ENCODE measurements at regions not wholly inside any gene's neighbourhood (a gene's known extent, or its start where the extent isn't known, plus 50 kb on each side); places are given as distances from the start of the nearest gene placed in this dataset.

GRCh38 chr1:118421868-118422350, 236.9 kb upstream of the SPAG17 start:
- Histone ChIP-seq H3K9me2 (no peaks in the 10 kb centered on the region), H3K4me1 (ENCODE audit: control insufficient read depth in 1 of 2, insufficient read depth in 2 of 2, low read depth in 1 of 2, low read length in 1 of 2) (no peaks in the 10 kb centered on the region), H3K4me2 (no peak overlapping the region), H2AFZ (ENCODE audit: low read depth) (no peak overlapping the region), H3F3A (replicated peaks; ENCODE audit: insufficient read depth) (no peaks in the 10 kb centered on the region), H3K9me3 (no peaks in the 10 kb centered on the region), H3K27me3 (ENCODE audit: insufficient read depth) (no peaks in the 10 kb centered on the region), H3K4me3 (ENCODE audit: low read depth in 2 of 2, low read length in 1 of 2) (no peak overlapping the region), H4K20me1 (ENCODE audit: insufficient read depth) (no peaks in the 10 kb centered on the region), H3K36me3 (replicated peaks in 1 of 2; ENCODE audit: control insufficient read depth in 1 of 2, insufficient read depth in 2 of 2, low read length in 1 of 2) (no peaks in the 10 kb centered on the region), H3K79me2 (ENCODE audit: insufficient read depth) (no peaks in the 10 kb centered on the region), H3K9ac (no peak overlapping the region), H3K27ac (ENCODE audit: low read depth in 2 of 2, low read length in 1 of 2) (no peak overlapping the region)
- ChIA-PET CTCF (no interaction called here), POLR2A (no interaction called here)
- TF ChIP-seq FOXJ3 (CRISPR knock-in tag; IDR thresholded peaks at IDR 0.05), result no peak
- TF ChIP-seq IRF3 (IDR thresholded peaks at IDR 0.05; ENCODE audit: low read depth, low read length), result no peak
- no peak for TF ChIP-seq ELF1 (IDR thresholded peaks at IDR 0.05)
- TF ChIP-seq RCOR1 (IDR thresholded peaks at IDR 0.05; ENCODE audit: low read length), result no peak
- TF ChIP-seq MAX (IDR thresholded peaks at IDR 0.05; ENCODE audit: low read depth), result no peak
- TF ChIP-seq ZBTB33 (IDR thresholded peaks at IDR 0.05; ENCODE audit: borderline replicate concordance, low read depth), result no peak
- TF ChIP-seq USF1 (IDR thresholded peaks at IDR 0.05; ENCODE audit: borderline replicate concordance, low read depth), result no peak
- TF ChIP-seq RXRA (IDR thresholded peaks at IDR 0.05; ENCODE audit: borderline replicate concordance, low read depth), result no peak
- no peak for TF ChIP-seq TAF1 (IDR thresholded peaks at IDR 0.05; ENCODE audit: borderline replicate concordance, low read depth, low read length)
- no peak for TF ChIP-seq RAD21 (IDR thresholded peaks at IDR 0.05; ENCODE audit: low read length)
- no peak for TF ChIP-seq RFX5 (IDR thresholded peaks at IDR 0.05; ENCODE audit: low read length)
- no peak for TF ChIP-seq SIN3A (IDR thresholded peaks at IDR 0.05; ENCODE audit: borderline replicate concordance, low read depth, low read length)
- TF ChIP-seq EP300 (IDR thresholded peaks at IDR 0.05; ENCODE audit: borderline replicate concordance in 1 of 2, low read depth in 1 of 2, low read length in 1 of 2), result no peak
- no peak for TF ChIP-seq FOXM1 (IDR thresholded peaks at IDR 0.05; ENCODE audit: low read depth)
- WGBS (ENCODE audit: low lambda C conversion rate), result 19% methylated on average over 4 of the region's 4 CpGs
- DNase-seq, result no peak

GRCh38 chr1:118404024-118404423, 219.0 kb upstream of the SPAG17 start:
- no peaks in the 10 kb centered on the region for H3K4me1 ChIP-seq (ENCODE audit: control insufficient read depth in 1 of 2, insufficient read depth in 2 of 2, low read depth in 1 of 2, low read length in 1 of 2)
- ChIA-PET CTCF (no interaction called here), POLR2A (no interaction called here)
- no peaks in the 10 kb centered on the region for H3K27me3 ChIP-seq (ENCODE audit: insufficient read depth)
- TF ChIP-seq EP300 (IDR thresholded peaks at IDR 0.05; ENCODE audit: borderline replicate concordance in 1 of 2, low read depth in 1 of 2, low read length in 1 of 2), result no peak
- no peak for TF ChIP-seq ZBTB33 (IDR thresholded peaks at IDR 0.05; ENCODE audit: borderline replicate concordance, low read depth)
- no peak for TF ChIP-seq SIN3A (IDR thresholded peaks at IDR 0.05; ENCODE audit: borderline replicate concordance, low read depth, low read length)
- no peak for TF ChIP-seq FOXJ3 (CRISPR knock-in tag; IDR thresholded peaks at IDR 0.05)
- TF ChIP-seq RFX5 (IDR thresholded peaks at IDR 0.05; ENCODE audit: low read length), result no peak
- TF ChIP-seq TEAD4 (IDR thresholded peaks at IDR 0.05; ENCODE audit: borderline replicate concordance, insufficient read depth), result no peak
- TF ChIP-seq SMC3 (IDR thresholded peaks at IDR 0.05; ENCODE audit: low read depth, low read length), result no peak
- TF ChIP-seq FOXM1 (IDR thresholded peaks at IDR 0.05; ENCODE audit: low read depth), result no peak
- TF ChIP-seq PBX3 (IDR thresholded peaks at IDR 0.05), result no peak
- no peak for TF ChIP-seq MEF2A (IDR thresholded peaks at IDR 0.05; ENCODE audit: borderline replicate concordance, low read depth)
- no peak for TF ChIP-seq RAD21 (IDR thresholded peaks at IDR 0.05; ENCODE audit: low read length)
- no peak for TF ChIP-seq USF1 (IDR thresholded peaks at IDR 0.05; ENCODE audit: borderline replicate concordance, low read depth)
- no peak for TF ChIP-seq NFIC (IDR thresholded peaks at IDR 0.05; ENCODE audit: borderline replicate concordance)
- TF ChIP-seq RCOR1 (IDR thresholded peaks at IDR 0.05; ENCODE audit: low read length), result no peak
- no peak for DNase-seq
- no peaks in the 10 kb centered on the region for H3K9me2 ChIP-seq
- 5% methylated on average over 1 of the region's 1 CpG for WGBS (ENCODE audit: low lambda C conversion rate)
- no peaks in the 10 kb centered on the region for H3K36me3 ChIP-seq (replicated peaks in 1 of 2; ENCODE audit: control insufficient read depth in 1 of 2, insufficient read depth in 2 of 2, low read length in 1 of 2)
- H3K9ac ChIP-seq, result no peak overlapping the region
- H4K20me1 ChIP-seq (ENCODE audit: insufficient read depth), result no peaks in the 10 kb centered on the region
- no peak overlapping the region for H3K4me2 ChIP-seq
- H3F3A ChIP-seq (replicated peaks; ENCODE audit: insufficient read depth), result no peaks in the 10 kb centered on the region
- no peak overlapping the region for H3K4me3 ChIP-seq (ENCODE audit: low read depth in 2 of 2, low read length in 1 of 2)
- H3K27ac ChIP-seq (ENCODE audit: low read depth in 2 of 2, low read length in 1 of 2), result no peak overlapping the region
- no peak overlapping the region for H2AFZ ChIP-seq (ENCODE audit: low read depth)
- no peaks in the 10 kb centered on the region for H3K79me2 ChIP-seq (ENCODE audit: insufficient read depth)
- no peaks in the 10 kb centered on the region for H3K9me3 ChIP-seq

All from SK-N-SH (cell line).